A673 (cell line): ENCODE measurements at regions not wholly inside any gene's neighbourhood (a gene's known extent, or its start where the extent isn't known, plus 50 kb on each side); places are given as distances from the start of the nearest gene placed in this dataset.

Experiments
- BruUV-seq: library from RNA; stranded (reverse); fragments of 400-500 nt; replicated peaks from 2 replicates; lab custom pipeline; 2021; lab: Mats Ljungman, UMichigan
- CTCF ChIA-PET: fragments of 300-600 bp; sonication (Branson Sonifier 250); formaldehyde crosslinking; loops from one replicate; lab custom pipeline; 2022; ENCODE audit warnings: antibody characterized with exemption; lab: Charles Lee
- POLR2A ChIA-PET: fragments of 300-600 bp; sonication (Branson Sonifier 250); formaldehyde crosslinking; loops from one replicate; lab custom pipeline; 2022; ENCODE audit warnings: antibody characterized with exemption; ENCODE audit not compliant: low non-redundant PET; lab: Charles Lee
- DNase-seq: peaks from one replicate; pipeline ENCODE4 v3.0.0-alpha.2; 2015; ENCODE audit warnings: low spot score
- H3K27ac ChIP-seq: fragments of 200-600 bp; sonication (generic); 2 replicates; pipeline ENCODE4 v1.5.1; 2016; ENCODE audit warnings: mixed run types, low read depth, mild to moderate bottlenecking, mixed read lengths, antibody characterized with exemption, low read length; ENCODE audit not compliant: poor library complexity, severe bottlenecking
- H3K27me3 ChIP-seq: fragments of 200-600 bp; sonication (generic); replicated peaks from 2 replicates; pipeline ENCODE4 v1.6.1; 2017; ENCODE audit warnings: mixed run types, low read depth, mild to moderate bottlenecking, mixed read lengths, antibody characterized with exemption, low read length; ENCODE audit not compliant: insufficient read depth, poor library complexity
- H3K36me3 ChIP-seq: fragments of 200-600 bp; sonication (generic); 2 replicates; pipeline ENCODE4 v1.6.1; 2016; ENCODE audit warnings: mixed run types, mild to moderate bottlenecking, mixed read lengths, antibody characterized with exemption, low read length; ENCODE audit not compliant: insufficient read depth, poor library complexity, severe bottlenecking
- H3K4me1 ChIP-seq: fragments of 200-600 bp; sonication (generic); 2 replicates; pipeline ENCODE4 v1.6.1; 2017; ENCODE audit warnings: mixed run types, mild to moderate bottlenecking, mixed read lengths, antibody characterized with exemption, low read length; ENCODE audit not compliant: insufficient read depth, poor library complexity, severe bottlenecking
- H3K4me3 ChIP-seq: fragments of 200-600 bp; sonication (generic); 2 replicates; pipeline ENCODE4 v1.5.1; 2016; ENCODE audit warnings: low read depth, mixed run types, mild to moderate bottlenecking, mixed read lengths, low read length; ENCODE audit not compliant: poor library complexity, severe bottlenecking
- H3K9me3 ChIP-seq: fragments of 200-600 bp; sonication (generic); 2 replicates; pipeline ENCODE4 v1.6.1; 2016; ENCODE audit warnings: mixed run types, low read depth, mild to moderate bottlenecking, mixed read lengths, antibody characterized with exemption, low read length; ENCODE audit not compliant: poor library complexity, severe bottlenecking
- CTCF ChIP-seq: fragments of 300-800, 200-600 bp; sonication (generic); conservative IDR thresholded peaks from 2 replicates; pipeline ENCODE4 v1.5.1; 2017; ENCODE audit warnings: low read depth, mild to moderate bottlenecking, antibody characterized with exemption, low read length, moderate library complexity, mixed read lengths
- EZH2 ChIP-seq: fragments of 200-600 bp; sonication (generic); IDR thresholded peaks from 2 replicates; pipeline ENCODE4 v1.6.1; 2017; ENCODE audit warnings: borderline replicate concordance, low read depth, mild to moderate bottlenecking, mixed read lengths, antibody characterized with exemption, low read length; ENCODE audit not compliant: poor library complexity, severe bottlenecking
- intact Hi-C: fragments of 100-400 bp; cut with micrococcal nuclease; formaldehyde crosslinking; loops from one replicate; pipeline ENCODE4 v1.10.0; 2022; ENCODE audit not compliant: unreplicated experiment

GRCh38 chrX:46400530-46401443, 144.4 kb downstream of the ZNF674 start:
- Histone ChIP-seq H3K9me3 (no peaks in the 10 kb centered on the region), H3K27me3 (no peaks in the 10 kb centered on the region), H3K4me3 (no peak overlapping the region), H3K27ac (no peak overlapping the region), H3K4me1 (peaks cover 4% of the 10 kb centered on the region), H3K36me3 (no peaks in the 10 kb centered on the region)
- no TSS peak for BruUV-seq
- TF ChIP-seq EZH2 = no peak
- no peak for TF ChIP-seq CTCF
- CTCF ChIA-PET = no interaction called here
- intact Hi-C loops = no loop called here
- DNase-seq = no peak
- POLR2A ChIA-PET = interaction anchor here (0.6 kb wide), 1 partner anchor 85 kb away, joined by 12 read pairs; no protein-coding TSS in a partner anchor

GRCh38 chrX:46398874-46399273, 146.3 kb downstream of the ZNF674 start:
- H3K9me3 ChIP-seq = no peaks in the 10 kb centered on the region
- POLR2A ChIA-PET = no interaction called here

GRCh38 chrX:46398126-46398525, 147.1 kb downstream of the ZNF674 start:
- intact Hi-C loops = no loop called here
- Histone ChIP-seq H3K27ac (no peak overlapping the region), H3K36me3 (no peaks in the 10 kb centered on the region), H3K9me3 (no peaks in the 10 kb centered on the region), H3K4me3 (no peak overlapping the region), H3K4me1 (no peaks in the 10 kb centered on the region), H3K27me3 (no peaks in the 10 kb centered on the region)
- no peak for DNase-seq
- BruUV-seq = no TSS peak
- no peak for TF ChIP-seq EZH2
- TF ChIP-seq CTCF = no peak
- ChIA-PET POLR2A (no interaction called here), CTCF (no interaction called here)

More at GRCh38 chrX:46398874-46399273, 146.3 kb downstream of the ZNF674 start:
- DNase-seq = no peak
- H3K4me3 ChIP-seq = no peak overlapping the region
- no peaks in the 10 kb centered on the region for H3K27me3 ChIP-seq
- BruUV-seq = no TSS peak
- TF ChIP-seq CTCF (no peak), EZH2 (no peak)
- H3K27ac ChIP-seq = no peak overlapping the region
- intact Hi-C loops = no loop called here
- no peaks in the 10 kb centered on the region for H3K4me1 ChIP-seq
- H3K36me3 ChIP-seq = no peaks in the 10 kb centered on the region
- CTCF ChIA-PET = no interaction called here
